ENCODE measurements at regions not wholly inside any gene's neighbourhood (a gene's known extent, or its start where the extent isn't known, plus 50 kb on each side); places are given as distances from the start of the nearest gene placed in this dataset.

DNA sequence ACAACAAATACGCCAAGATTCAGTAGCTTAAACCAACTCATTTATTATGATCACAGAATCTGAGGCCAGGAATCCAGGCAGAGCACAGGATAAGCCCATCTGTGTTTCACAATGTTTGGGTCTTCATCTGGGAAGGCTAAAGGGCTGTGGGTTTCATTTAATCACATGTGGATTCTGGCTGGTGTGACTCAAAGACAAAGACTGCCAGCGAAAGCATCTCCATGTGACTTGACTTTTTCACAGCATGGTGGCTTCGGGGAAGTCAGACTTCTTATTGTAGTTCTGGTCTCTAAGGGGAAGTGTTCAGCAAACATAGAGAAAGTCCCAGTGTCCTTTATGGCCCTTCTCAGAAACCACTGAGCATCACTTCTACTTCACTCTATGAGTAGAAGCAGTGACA lies 1014.4 kb upstream of the GOT2 start:
- no peak for TF ChIP-seq CTCF (IDR thresholded peaks at IDR 0.05; ENCODE audit: poor library complexity, severe bottlenecking)
- TF ChIP-seq EP300 (conservative IDR thresholded peaks at IDR 0.05; ENCODE audit: poor library complexity, severe bottlenecking): no peak
- no peak for TF ChIP-seq MXI1 (conservative IDR thresholded peaks at IDR 0.05; ENCODE audit: poor library complexity, severe bottlenecking)
- no peak for TF ChIP-seq EZH2 (IDR thresholded peaks at IDR 0.05; ENCODE audit: borderline replicate concordance, insufficient read depth, low read length, poor library complexity, severe bottlenecking)
- TF ChIP-seq RAD21 (conservative IDR thresholded peaks at IDR 0.05): no peak
- no peak for TF ChIP-seq POLR2AphosphoS5 (IDR thresholded peaks at IDR 0.05)
- TF ChIP-seq SMC3 (conservative IDR thresholded peaks at IDR 0.05; ENCODE audit: poor library complexity): no peak
- TF ChIP-seq REST (IDR thresholded peaks at IDR 0.05; ENCODE audit: borderline replicate concordance): no peak
- TF ChIP-seq TAF1 (IDR thresholded peaks at IDR 0.05; ENCODE audit: low read depth): no peak

Data from neural cell (in vitro differentiated cells).